BJ (cell line): ENCODE measurements at regions not wholly inside any gene's neighbourhood (a gene's known extent, or its start where the extent isn't known, plus 50 kb on each side); places are given as distances from the start of the nearest gene placed in this dataset.

Experiments used
- CTCF ChIA-PET: fragments of 350-600 bp; formaldehyde crosslinking; extraction: SDS; loops from one replicate; lab custom pipeline; 2021; ENCODE audit warnings: antibody characterized with exemption, inconsistent platforms; lab: Yijun Ruan, JAX
- POLR2A ChIA-PET: fragments of 300-600 bp; sonication (Branson Sonifier 250); formaldehyde crosslinking; extraction: SDS; loops from one replicate; lab custom pipeline; 2021; ENCODE audit warnings: antibody characterized with exemption; lab: Charles Lee
- DNase-seq: peaks from one replicate; pipeline ENCODE4 v3.0.0-alpha.2; 2011; ENCODE audit warnings: low read depth
- H3K27me3 ChIP-seq: 2 replicates; pipeline ENCODE4 v1.6.0; 2011; ENCODE audit warnings: low read length; ENCODE audit not compliant: control insufficient read depth, insufficient read depth
- H3K36me3 ChIP-seq: 2 replicates; pipeline ENCODE4 v1.5.1; 2011; ENCODE audit warnings: low read length; ENCODE audit not compliant: control insufficient read depth, insufficient read depth
- H3K4me3 ChIP-seq: 2 replicates; pipeline ENCODE4 v1.5.1; 2011; ENCODE audit warnings: low read depth, mild to moderate bottlenecking, control low read depth, low read length
- CTCF ChIP-seq: IDR thresholded peaks from 2 replicates; pipeline ENCODE4 v1.5.1; 2011; ENCODE audit warnings: low read depth, mild to moderate bottlenecking, control low read depth, inconsistent platforms, low read length, moderate library complexity; ENCODE audit not compliant: insufficient read depth

- CTCF ChIA-PET: interaction anchor here (0.8 to 2.4 kb wide), 21 partner anchors 9 to 325 kb away, joined by 3 to 8 read pairs (median 3); no protein-coding TSS in a partner anchor
- POLR2A ChIA-PET: no interaction called here
- Histone ChIP-seq H3K4me3 (no peak overlapping the region), H3K27me3 (no peaks in the 10 kb centered on the region), H3K36me3 (no peaks in the 10 kb centered on the region)
- TF ChIP-seq CTCF: peak; percentile 22; the same call in 1 of the 2 replicates
- no peak for DNase-seq
These were observed 139.7 kb upstream of the COL8A1 start for GRCh38 chr3:99498550-99499234.

- ChIA-PET CTCF (no interaction called here), POLR2A (no interaction called here)
- no peak overlapping the region for H3K4me3 ChIP-seq
- no peaks in the 10 kb centered on the region for H3K36me3 ChIP-seq
- no peaks in the 10 kb centered on the region for H3K27me3 ChIP-seq
- TF ChIP-seq CTCF: no peak
- no peak for DNase-seq
These were observed 150.5 kb upstream of the COL8A1 start for GRCh38 chr3:99487894-99488293.

- DNase-seq: no peak
- ChIA-PET POLR2A (no interaction called here), CTCF (interaction anchor here (1.3 kb wide), 1 partner anchor 13 kb away, joined by 8 read pairs; no protein-coding TSS in a partner anchor)
- H3K36me3 ChIP-seq: no peaks in the 10 kb centered on the region
- TF ChIP-seq CTCF: no peak
- H3K4me3 ChIP-seq: no peak overlapping the region
- no peaks in the 10 kb centered on the region for H3K27me3 ChIP-seq
These were observed 153.1 kb upstream of the COL8A1 start for GRCh38 chr3:99485286-99485685.

- no peak for DNase-seq
- Histone ChIP-seq H3K4me3 (no peak overlapping the region), H3K36me3 (no peaks in the 10 kb centered on the region), H3K27me3 (no peaks in the 10 kb centered on the region)
- ChIA-PET POLR2A (interaction anchor here (0.7 kb wide), 1 partner anchor 45 kb away, joined by 3 read pairs; no protein-coding TSS in a partner anchor), CTCF (interaction anchor here (1.3 kb wide), 1 partner anchor 13 kb away, joined by 8 read pairs; no protein-coding TSS in a partner anchor)
- no peak for TF ChIP-seq CTCF
These were observed 153.5 kb upstream of the COL8A1 start for GRCh38 chr3:99484871-99485270.

- no peak for TF ChIP-seq CTCF
- ChIA-PET POLR2A (no interaction called here), CTCF (interaction anchor here (0.6 to 1.0 kb wide), 2 partner anchors 15 to 29 kb away, joined by 3 read pairs; no protein-coding TSS in a partner anchor)
- DNase-seq: no peak
- Histone ChIP-seq H3K4me3 (no peak overlapping the region), H3K27me3 (no peaks in the 10 kb centered on the region), H3K36me3 (no peaks in the 10 kb centered on the region)
These were observed 154.6 kb upstream of the COL8A1 start for GRCh38 chr3:99483841-99484240.
